ENCODE measurements at regions not wholly inside any gene's neighbourhood (a gene's known extent, or its start where the extent isn't known, plus 50 kb on each side); places are given as distances from the start of the nearest gene placed in this dataset.

DNA sequence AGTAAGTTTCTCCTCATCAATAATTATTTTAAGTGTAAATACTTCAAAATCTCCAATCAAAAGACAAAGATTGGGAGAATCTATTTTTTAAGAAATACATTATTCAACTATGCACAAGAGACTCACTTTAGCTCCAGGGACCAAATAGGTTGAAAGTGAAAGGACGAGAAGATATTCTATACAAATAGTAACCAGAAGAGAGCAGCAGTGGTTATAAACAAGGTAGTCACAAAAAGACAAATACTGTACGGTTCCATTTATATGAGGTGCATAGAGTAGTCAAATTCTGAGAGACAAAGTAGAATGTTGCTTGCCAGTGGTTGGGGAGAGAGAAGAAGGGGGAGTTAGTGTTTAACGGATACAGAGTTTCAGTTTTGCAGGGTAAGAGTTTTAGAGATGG is 69.8 kb downstream of the POU3F3 start:
- TF ChIP-seq, protein P1, sequence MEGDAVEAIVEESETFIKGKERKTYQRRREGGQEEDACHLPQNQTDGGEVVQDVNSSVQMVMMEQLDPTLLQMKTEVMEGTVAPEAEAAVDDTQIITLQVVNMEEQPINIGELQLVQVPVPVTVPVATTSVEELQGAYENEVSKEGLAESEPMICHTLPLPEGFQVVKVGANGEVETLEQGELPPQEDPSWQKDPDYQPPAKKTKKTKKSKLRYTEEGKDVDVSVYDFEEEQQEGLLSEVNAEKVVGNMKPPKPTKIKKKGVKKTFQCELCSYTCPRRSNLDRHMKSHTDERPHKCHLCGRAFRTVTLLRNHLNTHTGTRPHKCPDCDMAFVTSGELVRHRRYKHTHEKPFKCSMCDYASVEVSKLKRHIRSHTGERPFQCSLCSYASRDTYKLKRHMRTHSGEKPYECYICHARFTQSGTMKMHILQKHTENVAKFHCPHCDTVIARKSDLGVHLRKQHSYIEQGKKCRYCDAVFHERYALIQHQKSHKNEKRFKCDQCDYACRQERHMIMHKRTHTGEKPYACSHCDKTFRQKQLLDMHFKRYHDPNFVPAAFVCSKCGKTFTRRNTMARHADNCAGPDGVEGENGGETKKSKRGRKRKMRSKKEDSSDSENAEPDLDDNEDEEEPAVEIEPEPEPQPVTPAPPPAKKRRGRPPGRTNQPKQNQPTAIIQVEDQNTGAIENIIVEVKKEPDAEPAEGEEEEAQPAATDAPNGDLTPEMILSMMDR (IDR thresholded peaks at IDR 0.05): no peak
- TF ChIP-seq EZH2 (IDR thresholded peaks at IDR 0.05; ENCODE audit: borderline replicate concordance, insufficient read depth, low read depth, low read length, poor library complexity, severe bottlenecking): no peak
